ENCODE measurements at regions not wholly inside any gene's neighbourhood (a gene's known extent, or its start where the extent isn't known, plus 50 kb on each side); places are given as distances from the start of the nearest gene placed in this dataset.

- no peak for TF ChIP-seq CTCF (IDR thresholded peaks at IDR 0.05; ENCODE audit: low read depth, low read length, poor library complexity, severe bottlenecking)
- no peak for TF ChIP-seq EZH2phosphoT487 (IDR thresholded peaks at IDR 0.05; ENCODE audit: borderline replicate concordance, low read length)
Measured at GRCh38 chr7:91512958-91513357, 248.7 kb downstream of the FZD1 start.

Measured in DOHH2 (cell line).